AG04449 (cell line): ENCODE measurements at regions not wholly inside any gene's neighbourhood (a gene's known extent, or its start where the extent isn't known, plus 50 kb on each side); places are given as distances from the start of the nearest gene placed in this dataset.

ENCODE experiments used
- CTCF ChIA-PET: fragments of 350-600 bp; formaldehyde crosslinking; extraction: SDS; loops from one replicate; lab custom pipeline; 2021; ENCODE audit warnings: antibody characterized with exemption; lab: Yijun Ruan, JAX
- POLR2A ChIA-PET: fragments of 400-600, 350-600 bp; formaldehyde crosslinking; extraction: SDS; loops from one replicate; lab custom pipeline; 2020; ENCODE audit warnings: antibody characterized with exemption, inconsistent platforms; lab: Yijun Ruan, JAX
- DNase-seq: peaks from one replicate; pipeline ENCODE4 v3.0.0-alpha.2; 2010; ENCODE audit warnings: low read depth, low spot score
- H3K4me3 ChIP-seq: 2 replicates; pipeline ENCODE4 v1.5.1; 2011; ENCODE audit warnings: low read depth, mild to moderate bottlenecking, control low read depth, low read length
- TF ChIP-seq, protein P1 (sequence below): IDR thresholded peaks from one replicate; pipeline ENCODE4 v1.5.1; 2011; ENCODE audit warnings: mild to moderate bottlenecking, moderate library complexity, low read length, control low read depth, inconsistent platforms; ENCODE audit not compliant: insufficient read depth; ENCODE audit errors: missing control alignments

DNA sequence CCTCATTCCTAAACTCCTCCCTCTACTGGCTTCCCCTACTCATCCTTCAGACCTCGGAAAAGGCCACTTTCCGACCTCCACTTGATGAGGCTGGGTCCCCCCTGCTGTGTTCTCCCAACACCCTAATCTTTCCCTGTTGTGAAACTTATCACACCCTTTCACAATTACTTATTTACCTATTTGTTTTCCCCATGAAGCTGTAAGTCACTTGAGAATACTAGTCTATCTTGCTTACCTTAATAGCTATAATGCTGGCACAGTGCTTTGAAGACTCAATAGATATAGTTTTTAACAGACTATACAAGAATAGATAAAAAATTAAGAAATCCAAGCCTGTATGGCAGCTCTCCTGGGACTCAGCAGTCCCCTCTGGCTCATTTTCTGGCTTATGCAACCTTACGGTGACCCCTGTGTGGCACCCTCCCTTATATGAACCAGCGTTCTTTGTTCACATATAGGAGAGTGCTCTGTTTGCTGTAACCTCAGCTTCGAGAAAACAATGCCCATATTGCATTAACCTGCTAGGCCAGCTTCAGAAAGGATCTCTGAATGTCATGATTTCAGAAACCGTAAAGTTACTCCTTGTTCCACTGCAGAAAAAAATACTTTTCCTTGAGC lies 220.4 kb upstream of the PKDCC start:
- DNase-seq: no peak
- CTCF ChIA-PET: interaction anchor here (2.8 kb wide), 1 partner anchor 13 kb away, joined by 11 read pairs; no protein-coding TSS in a partner anchor
- POLR2A ChIA-PET: no interaction called here
- TF ChIP-seq, protein P1, sequence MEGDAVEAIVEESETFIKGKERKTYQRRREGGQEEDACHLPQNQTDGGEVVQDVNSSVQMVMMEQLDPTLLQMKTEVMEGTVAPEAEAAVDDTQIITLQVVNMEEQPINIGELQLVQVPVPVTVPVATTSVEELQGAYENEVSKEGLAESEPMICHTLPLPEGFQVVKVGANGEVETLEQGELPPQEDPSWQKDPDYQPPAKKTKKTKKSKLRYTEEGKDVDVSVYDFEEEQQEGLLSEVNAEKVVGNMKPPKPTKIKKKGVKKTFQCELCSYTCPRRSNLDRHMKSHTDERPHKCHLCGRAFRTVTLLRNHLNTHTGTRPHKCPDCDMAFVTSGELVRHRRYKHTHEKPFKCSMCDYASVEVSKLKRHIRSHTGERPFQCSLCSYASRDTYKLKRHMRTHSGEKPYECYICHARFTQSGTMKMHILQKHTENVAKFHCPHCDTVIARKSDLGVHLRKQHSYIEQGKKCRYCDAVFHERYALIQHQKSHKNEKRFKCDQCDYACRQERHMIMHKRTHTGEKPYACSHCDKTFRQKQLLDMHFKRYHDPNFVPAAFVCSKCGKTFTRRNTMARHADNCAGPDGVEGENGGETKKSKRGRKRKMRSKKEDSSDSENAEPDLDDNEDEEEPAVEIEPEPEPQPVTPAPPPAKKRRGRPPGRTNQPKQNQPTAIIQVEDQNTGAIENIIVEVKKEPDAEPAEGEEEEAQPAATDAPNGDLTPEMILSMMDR: no peak
- no peak overlapping the region for H3K4me3 ChIP-seq

- H3K4me3 ChIP-seq: no peak overlapping the region
- ChIA-PET POLR2A (no interaction called here), CTCF (interaction anchor here (1.3 to 2.8 kb wide), 2 partner anchors 13 to 25 kb away, joined by 4 to 11 read pairs; no protein-coding TSS in a partner anchor)
- TF ChIP-seq, protein P1: no peak
- DNase-seq: no peak
Measured at GRCh38 chr2:41828052-41828643, 219.7 kb upstream of the PKDCC start.

DNA sequence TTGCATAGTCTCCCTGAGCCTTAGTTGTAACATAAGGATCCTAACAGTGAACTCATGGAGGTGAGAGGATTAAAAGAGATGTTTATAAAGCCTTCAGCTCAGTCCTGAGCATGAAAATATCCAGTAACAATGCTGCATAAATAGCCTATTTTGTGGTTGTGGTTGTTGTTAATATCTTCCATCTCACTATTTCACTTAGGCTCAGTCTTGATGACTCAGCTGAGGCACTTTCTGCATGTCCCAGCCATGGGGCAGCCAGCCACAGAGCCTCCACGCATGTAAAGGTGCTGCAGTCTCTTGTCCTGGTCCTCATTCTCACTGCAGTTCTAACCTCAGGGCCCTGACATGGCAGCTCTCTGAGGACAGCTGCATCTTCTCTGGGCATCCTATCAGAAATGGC lies 218.8 kb upstream of the PKDCC start:
- no peak overlapping the region for H3K4me3 ChIP-seq
- POLR2A ChIA-PET: no interaction called here
- DNase-seq: no peak
- TF ChIP-seq, protein P1: no peak
- CTCF ChIA-PET: interaction anchor here (1.3 to 2.8 kb wide), 2 partner anchors 12 to 24 kb away, joined by 4 to 11 read pairs; no protein-coding TSS in a partner anchor

DNA sequence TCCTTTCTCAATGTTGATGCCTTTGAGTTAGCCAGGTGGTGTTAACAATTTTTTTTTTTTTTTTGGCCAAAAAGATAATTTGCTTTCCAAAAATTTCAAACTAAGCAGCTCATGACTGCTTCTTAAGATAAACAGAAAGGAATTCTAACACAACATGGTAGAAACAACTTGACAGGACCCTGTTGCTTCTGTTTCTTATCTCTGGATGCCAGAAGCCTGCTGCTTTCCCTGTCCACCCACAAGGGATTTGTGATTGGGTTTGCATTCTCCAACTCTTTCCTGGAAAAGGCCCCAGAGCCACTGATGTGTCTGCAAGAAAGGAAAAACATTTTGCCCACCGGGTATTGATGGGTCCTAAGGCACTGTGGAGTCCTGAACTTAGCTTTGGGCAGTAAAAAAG lies 217.2 kb upstream of the PKDCC start:
- no peak for DNase-seq
- ChIA-PET CTCF (interaction anchor here (1.0 kb wide), 1 partner anchor 10 kb away, joined by 4 read pairs; no protein-coding TSS in a partner anchor), POLR2A (no interaction called here)
- no peak overlapping the region for H3K4me3 ChIP-seq
- TF ChIP-seq, protein P1: no peak

DNA sequence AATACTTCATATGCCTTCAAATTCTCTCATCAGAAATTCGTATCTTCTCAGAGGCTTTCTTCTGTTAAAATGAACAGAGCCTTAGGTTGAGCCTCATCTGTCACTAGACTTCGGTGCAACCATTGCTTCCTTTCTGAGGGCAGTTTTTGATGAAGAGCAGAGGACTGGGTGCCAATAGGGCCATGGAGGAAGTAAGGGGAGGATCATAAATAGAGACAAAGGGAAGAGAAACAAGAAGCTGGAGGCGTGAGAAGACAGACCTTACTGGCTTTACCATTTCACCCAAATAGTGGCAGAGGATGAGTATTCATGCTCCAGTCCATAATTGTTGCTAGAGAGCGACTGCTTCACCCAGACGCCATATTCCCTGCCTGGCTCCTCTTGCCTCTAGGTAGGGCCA lies 215.6 kb upstream of the PKDCC start:
- TF ChIP-seq, protein P1: no peak
- DNase-seq: no peak
- CTCF ChIA-PET: interaction anchor here (0.8 kb wide), 1 partner anchor 8 kb away, joined by 3 read pairs; no protein-coding TSS in a partner anchor
- H3K4me3 ChIP-seq: no peak overlapping the region
- POLR2A ChIA-PET: no interaction called here

GRCh38 chr2:41835401-41835800 lies 212.4 kb upstream of the PKDCC start:
- TF ChIP-seq, protein P1: no peak
- no peak for DNase-seq
- no peak overlapping the region for H3K4me3 ChIP-seq
- ChIA-PET POLR2A (no interaction called here), CTCF (interaction anchor here (1.3 to 3.9 kb wide), 2 partner anchors 18 to 251 kb away, joined by 3 to 15 read pairs; no protein-coding TSS in a partner anchor)
